OCI-LY1 (cell line): ENCODE measurements at regions not wholly inside any gene's neighbourhood (a gene's known extent, or its start where the extent isn't known, plus 50 kb on each side); places are given as distances from the start of the nearest gene placed in this dataset.

ENCODE experiments used
- CTCF ChIP-seq: fragments of 200-600 bp; sonication (generic), shearing (Covaris generic); IDR thresholded peaks from 2 replicates; pipeline ENCODE4 v1.5.1; 2017; ENCODE audit warnings: mild to moderate bottlenecking, antibody characterized with exemption, low read length, moderate library complexity, mixed read lengths
- EZH2 ChIP-seq: fragments of 200-600 bp; sonication (generic), shearing (Covaris generic); IDR thresholded peaks from 2 replicates; pipeline ENCODE4 v1.8.0; 2017; ENCODE audit warnings: borderline replicate concordance, mixed run types, mild to moderate bottlenecking, antibody characterized with exemption, low read length, moderate library complexity, mixed read lengths

GRCh38 chr3:27607370-27607769, 114.8 kb downstream of the EOMES start:
- TF ChIP-seq CTCF (no peak), EZH2 (no peak)
